Fibroblast of pulmonary artery (primary cell): ENCODE measurements at regions not wholly inside any gene's neighbourhood (a gene's known extent, or its start where the extent isn't known, plus 50 kb on each side); places are given as distances from the start of the nearest gene placed in this dataset.

ENCODE experiments used
- DNase-seq: peaks from one replicate; pipeline ENCODE4 v3.0.0-alpha.2; 2010; ENCODE audit warnings: low read depth
- H3K4me3 ChIP-seq: replicated peaks from 2 replicates; pipeline ENCODE4 v1.5.1; 2011; ENCODE audit warnings: low read depth, mild to moderate bottlenecking, control low read depth, low read length, moderate library complexity
- CTCF ChIP-seq: IDR thresholded peaks from 2 replicates; pipeline ENCODE4 v1.5.1; 2011; ENCODE audit warnings: mild to moderate bottlenecking, control low read depth, low read length, inconsistent platforms; ENCODE audit errors: missing control alignments

GRCh38 chr3:22634433-22634832 lies 568.7 kb upstream of the UBE2E2 start:
- no peak overlapping the region for H3K4me3 ChIP-seq
- TF ChIP-seq CTCF: no peak
- no peak for DNase-seq

- H3K4me3 ChIP-seq: no peak overlapping the region
- no peak for DNase-seq
- TF ChIP-seq CTCF: no peak
These were observed 543.3 kb upstream of the UBE2E2 start for GRCh38 chr3:22659651-22660475.

GRCh38 chr3:22660606-22661005 lies 542.5 kb upstream of the UBE2E2 start:
- H3K4me3 ChIP-seq: no peak overlapping the region
- no peak for DNase-seq
- no peak for TF ChIP-seq CTCF

DNA sequence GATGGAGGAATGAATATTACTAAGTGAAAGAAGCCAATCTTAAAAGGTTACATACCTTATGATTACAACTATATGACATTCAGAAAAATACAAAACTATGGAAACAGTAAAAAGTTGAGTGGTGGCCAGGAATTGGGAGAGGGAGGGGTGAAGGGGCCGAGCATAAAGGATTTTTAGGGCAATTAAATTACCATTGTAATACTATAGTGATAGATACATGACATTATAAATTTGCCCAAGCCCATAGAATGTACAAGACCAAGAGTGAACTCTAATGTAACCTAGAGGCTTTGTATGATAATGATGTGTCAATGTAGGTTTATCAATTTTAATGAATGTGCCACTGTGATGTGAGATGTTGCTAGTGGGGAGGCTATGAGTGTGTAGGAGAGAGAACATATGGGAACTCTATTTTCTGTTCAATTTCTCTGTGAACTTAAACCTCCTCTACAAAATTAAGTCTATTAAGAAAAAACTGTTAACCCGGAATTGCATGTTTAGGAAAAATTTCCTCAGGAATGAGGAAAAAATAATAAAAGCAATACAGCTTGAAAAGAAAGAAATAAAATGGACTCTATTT lies 541.9 kb upstream of the UBE2E2 start:
- no peak for TF ChIP-seq CTCF
- no peak overlapping the region for H3K4me3 ChIP-seq
- DNase-seq: no peak

- H3K4me3 ChIP-seq: no peak overlapping the region
- no peak for DNase-seq
- no peak for TF ChIP-seq CTCF
These were observed 537.6 kb upstream of the UBE2E2 start for GRCh38 chr3:22665528-22665927.

DNA sequence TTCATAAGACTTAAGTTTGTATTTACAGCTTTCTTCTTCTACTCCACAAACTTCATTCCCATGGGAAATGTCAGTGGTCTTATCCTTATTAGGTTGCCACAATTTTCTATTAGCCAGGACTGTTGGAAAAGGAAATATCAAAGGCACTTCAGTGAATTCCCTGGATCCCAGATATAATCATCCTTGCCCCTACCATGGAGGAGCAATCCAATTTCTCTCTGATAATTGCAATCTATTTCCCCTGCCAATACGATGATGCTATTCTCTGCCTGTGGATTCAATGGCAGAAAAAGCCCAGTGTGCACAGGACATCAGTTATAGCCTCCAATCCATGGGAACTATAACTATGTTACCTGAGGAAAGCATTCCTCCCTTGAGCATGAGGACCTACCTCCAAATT lies 536.4 kb upstream of the UBE2E2 start:
- TF ChIP-seq CTCF: no peak
- no peak for DNase-seq
- H3K4me3 ChIP-seq: no peak overlapping the region

- no peak for DNase-seq
- TF ChIP-seq CTCF: no peak
- no peak overlapping the region for H3K4me3 ChIP-seq
These were observed 531.3 kb upstream of the UBE2E2 start for GRCh38 chr3:22671848-22672247.
